ENCODE measurements at regions not wholly inside any gene's neighbourhood (a gene's known extent, or its start where the extent isn't known, plus 50 kb on each side); places are given as distances from the start of the nearest gene placed in this dataset.

DNA sequence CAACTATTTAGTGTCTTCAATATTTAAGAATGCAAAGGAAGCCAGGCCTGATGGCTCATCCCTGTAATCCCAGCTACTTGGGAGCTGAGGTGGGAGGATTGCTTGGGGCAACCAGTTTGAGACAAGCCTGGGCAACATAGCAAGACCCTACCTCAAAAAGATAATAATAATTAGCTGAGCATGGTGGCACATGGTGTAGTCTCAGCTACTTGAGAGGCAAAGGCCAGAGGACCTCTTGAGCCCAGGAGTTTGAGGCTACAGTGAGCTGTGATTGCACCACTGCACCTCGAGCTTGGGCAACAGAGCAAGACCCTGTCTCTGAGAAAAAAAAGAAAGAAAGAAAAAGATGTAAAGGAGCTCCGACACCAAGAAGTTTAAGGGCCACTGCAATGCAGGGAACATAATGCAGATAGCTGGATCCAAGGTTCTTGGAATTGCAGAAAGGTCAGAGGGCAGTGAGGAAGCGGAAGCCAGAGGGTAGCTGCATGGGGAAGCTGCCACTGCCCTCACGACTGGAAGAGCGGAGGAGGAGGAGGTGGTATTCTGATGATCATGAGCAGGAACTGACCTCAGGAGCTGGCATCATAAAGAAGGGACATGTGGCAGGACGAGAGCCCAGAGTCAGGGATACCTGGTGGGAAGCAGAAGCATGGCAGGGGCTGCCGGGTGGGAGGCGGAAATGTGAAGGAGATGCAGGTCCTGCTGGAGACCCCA, 60.2 kb upstream of the PODXL start:
- H3K4me3 ChIP-seq (ENCODE audit: low read depth, low read length) = no peak overlapping the region
- DNase-seq (ENCODE audit: low read depth) = no peak

DNA sequence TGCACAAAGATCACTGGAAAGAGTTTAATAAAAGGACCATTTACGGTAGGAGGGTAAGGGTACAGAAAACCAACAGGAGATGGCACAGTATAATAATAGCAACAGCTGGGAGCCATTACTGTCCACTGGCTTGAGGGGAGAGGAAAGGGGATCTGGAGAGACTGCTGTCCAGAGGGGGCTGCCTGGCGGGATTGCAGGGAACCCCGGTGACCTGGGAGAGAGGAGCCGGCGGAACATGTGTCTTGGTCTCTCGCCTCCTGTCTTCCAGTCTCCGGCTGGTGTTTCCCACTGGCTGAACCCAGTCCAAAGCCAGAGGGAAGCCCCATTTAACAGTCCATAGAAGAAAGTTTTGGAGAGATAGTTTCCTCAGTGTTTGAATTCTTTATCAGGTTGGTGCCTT, 57.5 kb upstream of the PODXL start:
- DNase-seq (ENCODE audit: low read depth) = no peak
- H3K4me3 ChIP-seq (ENCODE audit: low read depth, low read length) = no peak overlapping the region

DNA sequence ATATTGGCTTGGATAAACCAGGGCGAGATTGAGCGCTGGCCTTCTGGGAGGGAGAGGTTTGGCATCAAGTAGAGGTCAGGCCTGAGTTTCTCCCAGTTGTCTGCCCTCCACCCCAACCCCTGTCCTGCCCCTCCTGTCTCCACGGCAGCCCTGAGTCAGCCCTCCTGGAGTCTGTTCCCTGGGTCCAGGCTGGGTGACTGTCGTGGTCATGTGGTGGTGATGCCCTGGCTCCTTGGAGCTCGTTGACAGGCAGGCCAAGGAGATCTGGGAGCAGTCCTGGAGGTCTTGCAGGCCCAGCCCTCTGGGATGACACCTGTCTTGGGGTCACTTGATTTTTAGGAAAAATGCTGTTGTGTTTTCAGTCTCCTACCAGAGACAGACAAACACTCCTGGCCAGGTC, 53.6 kb upstream of the PODXL start:
- no peak overlapping the region for H3K4me3 ChIP-seq (ENCODE audit: low read depth, low read length)
- no peak for DNase-seq (ENCODE audit: low read depth)

DNA sequence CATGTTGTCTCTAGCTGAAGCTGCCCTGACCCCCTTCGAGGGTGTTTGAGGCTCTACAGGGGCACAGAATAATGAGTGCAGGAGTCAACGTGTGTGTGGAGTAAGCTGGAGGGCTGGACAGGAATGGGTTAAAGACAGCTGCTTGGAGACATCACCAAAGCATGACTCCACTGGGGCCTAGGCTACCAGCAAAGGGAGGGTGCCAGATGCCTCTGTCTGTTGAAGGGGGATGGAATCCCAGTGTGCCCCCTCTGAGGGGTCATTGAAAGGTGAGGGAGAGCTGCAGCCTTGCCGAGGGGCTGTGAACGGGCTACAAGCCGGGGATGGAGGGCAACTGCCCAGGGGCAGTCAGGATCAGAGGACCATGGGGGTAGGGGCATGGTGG, 51.7 kb upstream of the PODXL start:
- no peak for DNase-seq (ENCODE audit: low read depth)
- H3K4me3 ChIP-seq (ENCODE audit: low read depth, low read length) = no peak overlapping the region

DNA sequence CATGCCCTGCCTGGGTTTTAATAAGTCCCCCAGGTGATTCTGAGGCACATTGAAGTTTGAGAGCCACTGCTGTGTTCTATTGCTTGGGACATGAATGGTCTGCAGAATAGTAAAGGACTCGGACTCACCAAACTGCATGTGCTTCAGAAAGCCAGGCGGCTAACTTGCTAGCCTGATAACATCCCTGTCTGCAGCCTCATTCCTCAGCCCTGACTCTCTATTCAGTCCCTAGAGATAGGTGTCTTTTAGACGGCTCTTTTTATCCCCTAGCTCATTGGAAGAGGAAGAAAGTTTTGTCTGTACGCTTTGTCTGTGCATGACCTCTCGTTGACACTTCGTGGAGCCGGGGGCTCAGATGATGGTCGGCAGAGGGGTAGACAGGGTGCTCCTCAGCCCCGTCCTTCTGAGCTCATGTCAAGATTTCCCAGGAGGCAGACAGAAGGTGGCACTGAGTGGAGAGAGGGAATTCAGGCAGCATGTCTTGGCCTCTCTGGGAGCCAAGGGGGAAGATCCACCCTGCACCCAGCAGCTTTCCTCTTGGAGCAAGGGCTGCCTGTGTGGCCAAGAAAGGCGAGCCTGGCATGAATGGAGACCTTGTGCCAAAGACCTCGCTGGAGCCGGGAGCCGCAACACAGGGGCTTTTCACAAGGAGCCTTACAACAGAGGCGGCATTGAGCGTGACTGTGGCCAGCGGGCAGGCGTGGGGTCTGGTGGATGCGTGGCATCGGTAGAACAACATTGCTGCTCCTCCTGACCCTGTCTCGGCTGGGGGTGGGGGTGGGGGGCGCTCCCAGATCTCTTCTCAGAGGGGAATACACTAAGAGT, 51.1 kb upstream of the PODXL start:
- H3K4me3 ChIP-seq (ENCODE audit: low read depth, low read length) = no peak overlapping the region
- DNase-seq (ENCODE audit: low read depth) = no peak

- H3K4me3 ChIP-seq (ENCODE audit: low read depth, low read length) = no peak overlapping the region
- no peak for DNase-seq (ENCODE audit: low read depth)
Measured at GRCh38 chr7:131606346-131607290, 50.2 kb upstream of the PODXL start.
